BE2C (cell line): ENCODE measurements at regions not wholly inside any gene's neighbourhood (a gene's known extent, or its start where the extent isn't known, plus 50 kb on each side); places are given as distances from the start of the nearest gene placed in this dataset.

Experiments used
- DNase-seq: peaks from one replicate; pipeline ENCODE4 v3.0.0-alpha.2; 2020
- H3K27me3 ChIP-seq: fragments of 250-450 bp; sonication (Bioruptor Pico); 2 replicates; pipeline ENCODE4 v1.5.1; 2020; ENCODE audit warnings: mild to moderate bottlenecking
- H3K36me3 ChIP-seq: fragments of 250-450 bp; sonication (Bioruptor Pico); 2 replicates; pipeline ENCODE4 v1.5.1; 2020; ENCODE audit warnings: mild to moderate bottlenecking
- H3K4me1 ChIP-seq: fragments of 250-450 bp; sonication (Bioruptor Pico); 2 replicates; pipeline ENCODE4 v1.5.1; 2020
- H3K4me3 ChIP-seq: 2 replicates; pipeline ENCODE4 v1.5.1; 2011; ENCODE audit warnings: low read depth, low read length
- H3K9me3 ChIP-seq: fragments of 250-450 bp; sonication (Bioruptor Pico); 2 replicates; pipeline ENCODE4 v1.5.1; 2020
- CTCF ChIP-seq: IDR thresholded peaks from 2 replicates; pipeline ENCODE4 v1.5.1; 2012; ENCODE audit warnings: mild to moderate bottlenecking, low read depth, low read length

- no peak for DNase-seq
- Histone ChIP-seq H3K9me3 (no peaks in the 10 kb centered on the region), H3K4me3 (no peak overlapping the region), H3K4me1 (no peaks in the 10 kb centered on the region), H3K27me3 (no peaks in the 10 kb centered on the region), H3K36me3 (no peaks in the 10 kb centered on the region)
- TF ChIP-seq CTCF, result no peak
Measured at GRCh38 chr1:88523854-88524528, 160.1 kb upstream of the PKN2 start.

- no peaks in the 10 kb centered on the region for H3K27me3 ChIP-seq
- no peaks in the 10 kb centered on the region for H3K9me3 ChIP-seq
- no peaks in the 10 kb centered on the region for H3K36me3 ChIP-seq
- no peak for TF ChIP-seq CTCF
- no peak for DNase-seq
- no peaks in the 10 kb centered on the region for H3K4me1 ChIP-seq
- no peak overlapping the region for H3K4me3 ChIP-seq
Measured at GRCh38 chr1:88526456-88526855, 157.6 kb upstream of the PKN2 start.

GRCh38 chr1:88528792-88529191 lies 155.3 kb upstream of the PKN2 start:
- no peaks in the 10 kb centered on the region for H3K9me3 ChIP-seq
- no peaks in the 10 kb centered on the region for H3K4me1 ChIP-seq
- H3K4me3 ChIP-seq, result no peak overlapping the region
- no peaks in the 10 kb centered on the region for H3K27me3 ChIP-seq
- no peak for DNase-seq
- no peaks in the 10 kb centered on the region for H3K36me3 ChIP-seq
- TF ChIP-seq CTCF, result no peak

GRCh38 chr1:88529581-88529980 lies 154.5 kb upstream of the PKN2 start:
- TF ChIP-seq CTCF, result no peak
- Histone ChIP-seq H3K27me3 (no peaks in the 10 kb centered on the region), H3K9me3 (no peaks in the 10 kb centered on the region), H3K4me1 (no peaks in the 10 kb centered on the region), H3K36me3 (no peaks in the 10 kb centered on the region), H3K4me3 (no peak overlapping the region)
- no peak for DNase-seq

GRCh38 chr1:88530246-88530645 lies 153.8 kb upstream of the PKN2 start:
- Histone ChIP-seq H3K4me3 (no peak overlapping the region), H3K27me3 (no peaks in the 10 kb centered on the region), H3K9me3 (no peaks in the 10 kb centered on the region), H3K36me3 (no peaks in the 10 kb centered on the region), H3K4me1 (no peaks in the 10 kb centered on the region)
- TF ChIP-seq CTCF, result no peak
- DNase-seq, result no peak

GRCh38 chr1:88537787-88538186 lies 146.3 kb upstream of the PKN2 start:
- no peak for TF ChIP-seq CTCF
- H3K4me1 ChIP-seq, result peaks cover 5% of the 10 kb centered on the region
- H3K9me3 ChIP-seq, result no peaks in the 10 kb centered on the region
- peak; percentile 19 for DNase-seq
- H3K4me3 ChIP-seq, result no peak overlapping the region
- no peaks in the 10 kb centered on the region for H3K27me3 ChIP-seq
- no peaks in the 10 kb centered on the region for H3K36me3 ChIP-seq
